PC-9 (cell line): ENCODE measurements at regions not wholly inside any gene's neighbourhood (a gene's known extent, or its start where the extent isn't known, plus 50 kb on each side); places are given as distances from the start of the nearest gene placed in this dataset.

Source experiments
- BruUV-seq: library from RNA; stranded (reverse); fragments of 400-500 nt; replicated peaks from 2 replicates; lab custom pipeline; 2021; lab: Mats Ljungman, UMichigan
- CTCF ChIA-PET: fragments of 300-600 bp; sonication (Branson Sonifier 250); formaldehyde crosslinking; loops from one replicate; lab custom pipeline; 2022; ENCODE audit warnings: antibody characterized with exemption; lab: Charles Lee
- POLR2A ChIA-PET: fragments of 300-600 bp; sonication (Branson Sonifier 250); formaldehyde crosslinking; loops from one replicate; lab custom pipeline; 2022; ENCODE audit warnings: antibody characterized with exemption; ENCODE audit not compliant: unreplicated experiment; lab: Charles Lee
- DNase-seq, 2 experiments: peaks; one replicate each; pipeline versions ENCODE4 v3.0.0 to v3.0.0-alpha.2; 2015 to 2022; ENCODE audit warnings: mixed read lengths in 1 of 2
- H2AFZ ChIP-seq: fragments of 200-600 bp; sonication (generic); 2 replicates; pipeline ENCODE4 v1.8.1; 2017; ENCODE audit warnings: antibody characterized with exemption
- H3F3A ChIP-seq: fragments of 200-600 bp; sonication (generic); 2 replicates; pipeline ENCODE4 v1.8.1; 2017; ENCODE audit warnings: antibody characterized with exemption, mild to moderate bottlenecking, low read depth; ENCODE audit not compliant: insufficient read depth
- H3K27ac ChIP-seq: fragments of 200-600 bp; sonication (generic); 2 replicates; pipeline ENCODE4 v1.6.1; 2016; ENCODE audit warnings: mixed run types
- H3K27me3 ChIP-seq: fragments of 200-600 bp; sonication (generic); 2 replicates; pipeline ENCODE4 v1.6.1; 2016; ENCODE audit warnings: low read depth, mixed run types; ENCODE audit not compliant: insufficient read depth
- H3K36me3 ChIP-seq: fragments of 200-600 bp; sonication (generic); 2 replicates; pipeline ENCODE4 v1.6.1; 2016; ENCODE audit warnings: low read depth, mixed run types
- H3K4me1 ChIP-seq: fragments of 200-600 bp; sonication (generic); replicated peaks from 2 replicates; pipeline ENCODE4 v1.6.1; 2016; ENCODE audit warnings: mixed run types; ENCODE audit not compliant: insufficient read depth
- H3K4me2 ChIP-seq: fragments of 200-600 bp; sonication (generic); 2 replicates; pipeline ENCODE4 v1.6.1; 2017; ENCODE audit warnings: mixed run types
- H3K4me3 ChIP-seq: fragments of 200-600 bp; sonication (generic); 2 replicates; pipeline ENCODE4 v1.6.1; 2016; ENCODE audit warnings: mixed run types
- H3K79me2 ChIP-seq: fragments of 200-600 bp; sonication (generic); 2 replicates; pipeline ENCODE4 v1.6.1; 2017; ENCODE audit warnings: low read depth, mixed run types
- H3K9me2 ChIP-seq: fragments of 200-600 bp; sonication (generic); 2 replicates; pipeline ENCODE4 v1.8.1; 2017; ENCODE audit warnings: mild to moderate bottlenecking; ENCODE audit not compliant: insufficient read depth
- H3K9me3 ChIP-seq: fragments of 200-600 bp; sonication (generic); 2 replicates; pipeline ENCODE4 v1.8.1; 2016; ENCODE audit warnings: low read depth; ENCODE audit not compliant: insufficient read depth
- H4K20me1 ChIP-seq: fragments of 200-600 bp; sonication (generic); 2 replicates; pipeline ENCODE4 v1.8.1; 2017; ENCODE audit not compliant: insufficient read depth
- EZH2 ChIP-seq: fragments of 200-600 bp; sonication (generic); IDR thresholded peaks from 2 replicates; pipeline ENCODE4 v1.8.0; 2017; ENCODE audit warnings: antibody characterized with exemption, low read depth
- intact Hi-C: fragments of 100-400 bp; cut with micrococcal nuclease; formaldehyde crosslinking; loops from one replicate; pipeline ENCODE4 v1.10.0; 2022; ENCODE audit not compliant: unreplicated experiment
- TF ChIP-seq, protein P1 (sequence below): fragments of 200-600 bp; sonication (generic); conservative IDR thresholded peaks from 2 replicates; pipeline ENCODE4 v1.6.1; 2017; ENCODE audit warnings: mixed run types, antibody characterized with exemption, mild to moderate bottlenecking, moderate library complexity

- Histone ChIP-seq H4K20me1 (no peaks in the 10 kb centered on the region), H3K9me2 (no peaks in the 10 kb centered on the region), H3F3A (no peaks in the 10 kb centered on the region), H3K9me3 (no peaks in the 10 kb centered on the region), H3K27me3 (peaks cover 35% of the 10 kb centered on the region), H3K4me2 (no peak overlapping the region), H3K4me1 (no peaks in the 10 kb centered on the region), H2AFZ (no peak overlapping the region), H3K79me2 (no peaks in the 10 kb centered on the region), H3K4me3 (no peak overlapping the region), H3K36me3 (no peaks in the 10 kb centered on the region), H3K27ac (no peak overlapping the region)
- ChIA-PET CTCF (no interaction called here), POLR2A (no interaction called here)
- intact Hi-C loops: no loop called here
- DNase-seq: no peak
- no TSS peak for BruUV-seq
- no peak for TF ChIP-seq EZH2
- TF ChIP-seq, protein P1, sequence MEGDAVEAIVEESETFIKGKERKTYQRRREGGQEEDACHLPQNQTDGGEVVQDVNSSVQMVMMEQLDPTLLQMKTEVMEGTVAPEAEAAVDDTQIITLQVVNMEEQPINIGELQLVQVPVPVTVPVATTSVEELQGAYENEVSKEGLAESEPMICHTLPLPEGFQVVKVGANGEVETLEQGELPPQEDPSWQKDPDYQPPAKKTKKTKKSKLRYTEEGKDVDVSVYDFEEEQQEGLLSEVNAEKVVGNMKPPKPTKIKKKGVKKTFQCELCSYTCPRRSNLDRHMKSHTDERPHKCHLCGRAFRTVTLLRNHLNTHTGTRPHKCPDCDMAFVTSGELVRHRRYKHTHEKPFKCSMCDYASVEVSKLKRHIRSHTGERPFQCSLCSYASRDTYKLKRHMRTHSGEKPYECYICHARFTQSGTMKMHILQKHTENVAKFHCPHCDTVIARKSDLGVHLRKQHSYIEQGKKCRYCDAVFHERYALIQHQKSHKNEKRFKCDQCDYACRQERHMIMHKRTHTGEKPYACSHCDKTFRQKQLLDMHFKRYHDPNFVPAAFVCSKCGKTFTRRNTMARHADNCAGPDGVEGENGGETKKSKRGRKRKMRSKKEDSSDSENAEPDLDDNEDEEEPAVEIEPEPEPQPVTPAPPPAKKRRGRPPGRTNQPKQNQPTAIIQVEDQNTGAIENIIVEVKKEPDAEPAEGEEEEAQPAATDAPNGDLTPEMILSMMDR: no peak
Measured at GRCh38 chr10:129047600-129047999, 419.4 kb upstream of the MGMT start.

- Histone ChIP-seq H3K4me2 (no peak overlapping the region), H3K36me3 (no peaks in the 10 kb centered on the region), H3K9me3 (no peaks in the 10 kb centered on the region), H3K4me3 (no peak overlapping the region), H3K27ac (no peak overlapping the region), H3F3A (no peaks in the 10 kb centered on the region), H3K4me1 (no peaks in the 10 kb centered on the region), H3K27me3 (peaks cover 30% of the 10 kb centered on the region), H3K9me2 (no peaks in the 10 kb centered on the region), H2AFZ (no peak overlapping the region), H4K20me1 (no peaks in the 10 kb centered on the region), H3K79me2 (no peaks in the 10 kb centered on the region)
- CTCF ChIA-PET: no interaction called here
- no TSS peak for BruUV-seq
- TF ChIP-seq EZH2: no peak
- TF ChIP-seq, protein P1: no peak
- POLR2A ChIA-PET: no interaction called here
- no peak for DNase-seq
- intact Hi-C loops: no loop called here
Measured at GRCh38 chr10:129048513-129048912, 418.5 kb upstream of the MGMT start.

DNA sequence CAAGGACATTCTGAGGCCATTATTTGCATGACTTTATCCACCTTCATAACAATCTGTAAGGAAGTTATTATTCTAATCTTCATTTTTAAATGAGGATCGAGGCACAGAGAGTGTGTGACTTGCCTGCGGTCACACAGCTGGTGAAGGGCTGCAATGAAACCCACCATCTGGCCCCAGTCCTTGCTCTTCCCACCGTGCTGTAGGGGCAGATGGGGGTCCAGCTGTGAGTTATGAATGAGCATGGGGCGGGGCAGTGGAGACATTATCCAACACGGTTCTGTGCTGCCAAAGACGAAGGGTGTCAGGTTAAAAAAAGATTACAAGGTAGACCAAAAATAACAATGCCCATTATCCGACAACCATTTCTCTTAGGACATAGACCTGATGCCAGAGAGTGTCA lies 417.5 kb upstream of the MGMT start:
- Histone ChIP-seq H2AFZ (no peak overlapping the region), H3K4me3 (no peak overlapping the region), H3K9me2 (no peaks in the 10 kb centered on the region), H3K9me3 (no peaks in the 10 kb centered on the region), H3K27me3 (peaks cover 26% of the 10 kb centered on the region), H3K27ac (no peak overlapping the region), H3K4me1 (no peaks in the 10 kb centered on the region), H3K79me2 (no peaks in the 10 kb centered on the region), H4K20me1 (no peaks in the 10 kb centered on the region), H3K36me3 (no peaks in the 10 kb centered on the region), H3K4me2 (no peak overlapping the region), H3F3A (no peaks in the 10 kb centered on the region)
- intact Hi-C loops: no loop called here
- CTCF ChIA-PET: no interaction called here
- DNase-seq: no peak
- POLR2A ChIA-PET: no interaction called here
- BruUV-seq: no TSS peak
- TF ChIP-seq, protein P1: no peak
- TF ChIP-seq EZH2: no peak
